Thyroid gland (tissue), 4 donors: ENCODE measurements at regions not wholly inside any gene's neighbourhood (a gene's known extent, or its start where the extent isn't known, plus 50 kb on each side); places are given as distances from the start of the nearest gene placed in this dataset.

Experiments used
- POLR2A ChIP-seq, 2 donors: fragments of 450-650 bp; IDR thresholded peaks; one replicate each; pipeline ENCODE4 v1.6.1; 2017; ENCODE audit warnings: antibody characterized with exemption in 2 of 2, mild to moderate bottlenecking in 2 of 2, moderate library complexity in 1 of 2
- TF ChIP-seq, protein P1 (sequence below), 6 experiments: fragments of 200-600 bp in 3 of 6; fragments of 450-650 bp in 3 of 6; sonication (generic) in 3 of 6; IDR thresholded peaks; one replicate each; pipeline ENCODE4 v1.5.1; 2016 to 2019; ENCODE audit warnings: antibody characterized with exemption in 6 of 6, mild to moderate bottlenecking in 2 of 6, inconsistent platforms in 1 of 6, moderate library complexity in 1 of 6

DNA sequence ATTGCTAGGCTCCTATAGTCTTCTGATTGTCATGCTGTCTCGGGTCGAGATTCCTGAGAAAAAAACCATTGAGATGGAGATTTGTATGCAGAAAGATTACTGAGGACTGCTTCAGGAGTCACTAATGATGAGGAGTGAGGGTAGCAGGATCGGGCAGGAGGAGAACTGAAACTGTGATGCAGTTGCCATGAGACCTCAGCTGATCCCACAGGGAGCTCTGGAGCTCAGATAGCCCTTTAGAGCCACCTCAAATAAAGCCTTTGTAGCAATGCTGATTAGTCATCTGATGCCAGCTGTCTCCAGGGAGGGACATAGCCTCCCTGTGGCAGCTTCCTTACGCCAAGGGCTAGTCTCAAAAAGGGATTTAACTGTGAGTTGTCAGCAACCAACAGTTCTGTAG, 256.9 kb downstream of the DMAC1 start:
- TF ChIP-seq, protein P1, sequence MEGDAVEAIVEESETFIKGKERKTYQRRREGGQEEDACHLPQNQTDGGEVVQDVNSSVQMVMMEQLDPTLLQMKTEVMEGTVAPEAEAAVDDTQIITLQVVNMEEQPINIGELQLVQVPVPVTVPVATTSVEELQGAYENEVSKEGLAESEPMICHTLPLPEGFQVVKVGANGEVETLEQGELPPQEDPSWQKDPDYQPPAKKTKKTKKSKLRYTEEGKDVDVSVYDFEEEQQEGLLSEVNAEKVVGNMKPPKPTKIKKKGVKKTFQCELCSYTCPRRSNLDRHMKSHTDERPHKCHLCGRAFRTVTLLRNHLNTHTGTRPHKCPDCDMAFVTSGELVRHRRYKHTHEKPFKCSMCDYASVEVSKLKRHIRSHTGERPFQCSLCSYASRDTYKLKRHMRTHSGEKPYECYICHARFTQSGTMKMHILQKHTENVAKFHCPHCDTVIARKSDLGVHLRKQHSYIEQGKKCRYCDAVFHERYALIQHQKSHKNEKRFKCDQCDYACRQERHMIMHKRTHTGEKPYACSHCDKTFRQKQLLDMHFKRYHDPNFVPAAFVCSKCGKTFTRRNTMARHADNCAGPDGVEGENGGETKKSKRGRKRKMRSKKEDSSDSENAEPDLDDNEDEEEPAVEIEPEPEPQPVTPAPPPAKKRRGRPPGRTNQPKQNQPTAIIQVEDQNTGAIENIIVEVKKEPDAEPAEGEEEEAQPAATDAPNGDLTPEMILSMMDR (IDR thresholded peaks at IDR 0.05): no peak
- no peak for TF ChIP-seq POLR2A (IDR thresholded peaks at IDR 0.05)
